GM12873 (cell line): ENCODE measurements at regions not wholly inside any gene's neighbourhood (a gene's known extent, or its start where the extent isn't known, plus 50 kb on each side); places are given as distances from the start of the nearest gene placed in this dataset.

Experiments
- TF ChIP-seq, protein P1 (sequence below): IDR thresholded peaks from 2 replicates; pipeline ENCODE4 v1.5.1; 2012; ENCODE audit warnings: low read depth, mild to moderate bottlenecking, moderate library complexity, low read length, control low read depth; ENCODE audit not compliant: insufficient read depth; ENCODE audit errors: missing control alignments

GRCh38 chr17:22217135-22217534, 524.8 kb downstream of the KCNJ18 start:
- TF ChIP-seq, protein P1, sequence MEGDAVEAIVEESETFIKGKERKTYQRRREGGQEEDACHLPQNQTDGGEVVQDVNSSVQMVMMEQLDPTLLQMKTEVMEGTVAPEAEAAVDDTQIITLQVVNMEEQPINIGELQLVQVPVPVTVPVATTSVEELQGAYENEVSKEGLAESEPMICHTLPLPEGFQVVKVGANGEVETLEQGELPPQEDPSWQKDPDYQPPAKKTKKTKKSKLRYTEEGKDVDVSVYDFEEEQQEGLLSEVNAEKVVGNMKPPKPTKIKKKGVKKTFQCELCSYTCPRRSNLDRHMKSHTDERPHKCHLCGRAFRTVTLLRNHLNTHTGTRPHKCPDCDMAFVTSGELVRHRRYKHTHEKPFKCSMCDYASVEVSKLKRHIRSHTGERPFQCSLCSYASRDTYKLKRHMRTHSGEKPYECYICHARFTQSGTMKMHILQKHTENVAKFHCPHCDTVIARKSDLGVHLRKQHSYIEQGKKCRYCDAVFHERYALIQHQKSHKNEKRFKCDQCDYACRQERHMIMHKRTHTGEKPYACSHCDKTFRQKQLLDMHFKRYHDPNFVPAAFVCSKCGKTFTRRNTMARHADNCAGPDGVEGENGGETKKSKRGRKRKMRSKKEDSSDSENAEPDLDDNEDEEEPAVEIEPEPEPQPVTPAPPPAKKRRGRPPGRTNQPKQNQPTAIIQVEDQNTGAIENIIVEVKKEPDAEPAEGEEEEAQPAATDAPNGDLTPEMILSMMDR = no peak

GRCh38 chr17:22221344-22221743, 529.0 kb downstream of the KCNJ18 start:
- TF ChIP-seq, protein P1 = no peak

GRCh38 chr17:22233382-22233781, 541.1 kb downstream of the KCNJ18 start:
- TF ChIP-seq, protein P1 = no peak

- TF ChIP-seq, protein P1 = no peak
These were observed 550.1 kb downstream of the KCNJ18 start for GRCh38 chr17:22242472-22242871.

DNA sequence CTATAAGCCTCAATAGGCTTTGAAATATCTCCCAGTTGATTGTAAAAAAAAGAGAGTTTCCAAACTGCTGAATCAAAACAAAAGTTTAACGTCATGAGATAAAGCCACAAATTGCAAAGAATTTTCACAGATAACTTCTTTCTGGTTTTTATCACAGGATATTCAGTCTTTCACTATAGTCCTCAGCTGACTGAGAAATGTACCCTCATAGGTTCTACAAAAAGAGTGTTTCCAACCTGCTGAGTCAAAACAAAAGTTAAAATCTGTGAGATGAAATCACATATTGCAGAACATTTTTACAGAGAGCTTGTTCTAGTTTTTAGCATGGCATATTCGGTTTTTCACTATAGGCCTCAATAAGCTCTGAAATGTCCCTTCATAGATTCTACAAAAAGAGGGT, 559.2 kb downstream of the KCNJ18 start:
- TF ChIP-seq, protein P1 = no peak

DNA sequence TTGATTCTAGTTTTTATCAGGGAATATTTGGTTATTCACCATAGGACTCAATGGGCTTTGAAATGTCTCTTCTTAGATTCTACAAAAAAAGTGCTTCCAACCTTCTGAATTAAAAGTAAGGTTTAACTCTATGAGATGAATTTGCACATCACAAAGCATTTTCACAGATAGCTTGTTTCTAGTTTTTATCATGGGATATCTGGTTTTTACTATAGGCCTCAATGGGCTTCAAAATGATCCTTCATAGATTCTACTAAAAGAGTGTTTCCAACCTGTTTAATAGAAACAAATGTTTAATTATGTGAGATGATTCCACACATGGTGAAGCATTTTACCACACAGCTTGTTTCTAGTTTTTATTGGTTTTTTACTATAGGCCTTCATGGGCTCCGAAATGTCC, 560.7 kb downstream of the KCNJ18 start:
- TF ChIP-seq, protein P1 = no peak

- TF ChIP-seq, protein P1 = no peak
These were observed 573.5 kb downstream of the KCNJ18 start for GRCh38 chr17:22265807-22266206.

- TF ChIP-seq, protein P1 = no peak
These were observed 573.9 kb downstream of the KCNJ18 start for GRCh38 chr17:22266231-22266630.
